Ovary (tissue), 7 donors: ENCODE measurements at regions not wholly inside any gene's neighbourhood (a gene's known extent, or its start where the extent isn't known, plus 50 kb on each side); places are given as distances from the start of the nearest gene placed in this dataset.

Source experiments
- DNase-seq, 5 donors: peaks; one replicate each; pipeline ENCODE4 v3.0.0-alpha.2; 2019 to 2020
- H3K27ac ChIP-seq, 2 donors: fragments of 200-600 bp; one replicate each; pipeline versions ENCODE4 v1.5.1 to v1.8.0; 2019 to 2022
- H3K27me3 ChIP-seq: fragments of 200-600 bp; one replicate; pipeline ENCODE4 v1.8.0; 2022
- H3K36me3 ChIP-seq: fragments of 200-600 bp; sonication (generic); one replicate; pipeline ENCODE4 v1.5.1; 2019
- H3K4me1 ChIP-seq: one replicate; pipeline ENCODE4 v1.8.1; 2013; ENCODE audit warnings: mild to moderate bottlenecking, moderate library complexity; ENCODE audit not compliant: insufficient read depth
- H3K4me3 ChIP-seq: fragments of 200-600 bp; sonication (generic); one replicate; pipeline ENCODE4 v1.5.1; 2017
- H3K9me3 ChIP-seq, 2 donors: fragments of 200-600 bp in 1 of 2; sonication (generic) in 1 of 2; one replicate each; pipeline versions ENCODE4 v1.5.1 to v1.8.1; 2013 to 2019; ENCODE audit warnings: mild to moderate bottlenecking in 1 of 2, moderate library complexity in 1 of 2
- EP300 ChIP-seq: sonication (generic); formaldehyde crosslinking; IDR thresholded peaks from one replicate; pipeline ENCODE4 v1.6.1; 2017; ENCODE audit warnings: antibody characterized with exemption
- POLR2A ChIP-seq: fragments of 450-650 bp; IDR thresholded peaks from one replicate; pipeline ENCODE4 v1.6.1; 2017; ENCODE audit warnings: antibody characterized with exemption, mild to moderate bottlenecking, moderate library complexity
- WGBS, 3 donors: extraction: QIAGEN DNeasy Blood & Tissue Kit in 1 of 3; methylation state at CpG; one replicate each; pipeline versions ENCODE4 v1.1.5 to v1.1.7; 2013 to 2017; 5-methylcytosine and 5-hydroxymethylcytosine counted together
- intact Hi-C, 4 donors: fragments of 100-400 bp; cut with DNase I; formaldehyde crosslinking; loops; one replicate each; pipeline versions ENCODE4 v1.11.0 to v1.15.1; 2022 to 2023
- TF ChIP-seq, protein P1 (sequence below), 3 donors: fragments of 450-650 bp in 2 of 3; fragments of 200-600 bp in 1 of 3; IDR thresholded peaks; one replicate each; pipeline versions ENCODE4 v1.5.1 to v1.8.0; 2016 to 2022; ENCODE audit warnings: antibody characterized with exemption in 3 of 3, mild to moderate bottlenecking in 1 of 3
- donor health status: DM: no; HTN: no; CAD: no; lungs with moderate emphysema.
- donor health status: DM: no; HTN: no; CAD: no.
- donor health status: Bipolar disorder and iron deficiency.
- donor health status: DM: no; HTN: no; CAD: no.
- donor health status: DM: yes; HTN: yes; CAD: no.

DNA sequence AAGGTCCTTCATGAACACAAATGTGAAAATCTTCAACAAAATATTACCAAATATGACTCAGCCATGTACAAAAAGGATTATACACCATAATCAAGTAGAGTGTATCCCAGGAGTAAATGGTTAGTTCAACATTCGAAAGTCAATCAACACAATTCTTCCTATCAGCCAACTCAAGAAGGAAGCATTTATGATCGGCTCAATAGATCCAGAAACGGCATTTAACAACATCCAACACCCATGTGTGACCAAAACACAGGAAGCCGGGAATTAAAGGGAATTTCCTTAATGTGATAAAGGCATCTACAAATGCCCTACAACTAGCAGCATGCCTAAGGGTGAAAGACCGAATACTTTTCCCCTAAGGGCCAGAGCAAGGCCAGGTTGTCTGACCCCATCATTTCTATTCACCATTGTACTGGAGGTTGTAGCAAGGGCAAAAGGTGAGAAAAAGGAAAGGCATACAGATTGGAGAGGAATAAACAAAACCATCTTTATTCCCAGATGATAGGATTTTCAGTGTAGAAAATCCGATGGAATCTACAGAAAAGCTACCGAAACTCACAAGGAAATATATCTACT, 69.9 kb upstream of the CLDN5 start:
- Histone ChIP-seq H3K9me3 (no peaks in the 10 kb centered on the region), H3K27me3 (no peaks in the 10 kb centered on the region), H3K4me1 (no peaks in the 10 kb centered on the region), H3K27ac (no peak overlapping the region), H3K36me3 (no peaks in the 10 kb centered on the region), H3K4me3 (no peak overlapping the region)
- 62 to 72% (median 65%) methylated on average over 7 of the region's 7 CpGs for WGBS, 3 donors
- intact Hi-C loops, result loop anchor here in 1 of 4 donors (10.0 kb wide), 1 partner anchor 59 kb away; no protein-coding TSS in a partner anchor
- DNase-seq, result no peak
- TF ChIP-seq EP300 (no peak), POLR2A (no peak)
- TF ChIP-seq, protein P1, sequence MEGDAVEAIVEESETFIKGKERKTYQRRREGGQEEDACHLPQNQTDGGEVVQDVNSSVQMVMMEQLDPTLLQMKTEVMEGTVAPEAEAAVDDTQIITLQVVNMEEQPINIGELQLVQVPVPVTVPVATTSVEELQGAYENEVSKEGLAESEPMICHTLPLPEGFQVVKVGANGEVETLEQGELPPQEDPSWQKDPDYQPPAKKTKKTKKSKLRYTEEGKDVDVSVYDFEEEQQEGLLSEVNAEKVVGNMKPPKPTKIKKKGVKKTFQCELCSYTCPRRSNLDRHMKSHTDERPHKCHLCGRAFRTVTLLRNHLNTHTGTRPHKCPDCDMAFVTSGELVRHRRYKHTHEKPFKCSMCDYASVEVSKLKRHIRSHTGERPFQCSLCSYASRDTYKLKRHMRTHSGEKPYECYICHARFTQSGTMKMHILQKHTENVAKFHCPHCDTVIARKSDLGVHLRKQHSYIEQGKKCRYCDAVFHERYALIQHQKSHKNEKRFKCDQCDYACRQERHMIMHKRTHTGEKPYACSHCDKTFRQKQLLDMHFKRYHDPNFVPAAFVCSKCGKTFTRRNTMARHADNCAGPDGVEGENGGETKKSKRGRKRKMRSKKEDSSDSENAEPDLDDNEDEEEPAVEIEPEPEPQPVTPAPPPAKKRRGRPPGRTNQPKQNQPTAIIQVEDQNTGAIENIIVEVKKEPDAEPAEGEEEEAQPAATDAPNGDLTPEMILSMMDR (IDR thresholded peaks at IDR 0.05), result no peak

DNA sequence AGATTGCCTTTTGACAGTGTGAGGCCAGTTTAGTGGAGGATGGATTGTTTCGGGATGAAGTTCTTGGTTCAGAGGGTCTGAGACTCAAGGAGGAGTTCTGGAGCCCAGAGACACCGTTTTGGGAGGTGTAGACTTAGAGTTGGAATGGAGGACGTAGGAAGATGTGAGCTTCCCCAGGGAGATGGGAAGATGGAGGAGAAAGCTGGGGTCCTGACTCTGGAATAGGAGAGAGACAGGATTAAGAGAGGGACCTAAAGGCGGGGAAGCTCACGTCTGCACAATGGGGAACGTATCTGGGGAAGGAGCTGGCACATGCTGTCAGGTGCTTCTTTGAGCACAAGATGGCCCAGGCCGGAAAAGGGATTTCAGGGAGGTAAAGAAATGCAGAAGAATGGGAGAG, 71.3 kb upstream of the CLDN5 start:
- H3K36me3 ChIP-seq, result no peaks in the 10 kb centered on the region
- intact Hi-C loops, result loop anchor here in 1 of 4 donors (10.0 kb wide), 1 partner anchor 61 kb away; no protein-coding TSS in a partner anchor
- no peaks in the 10 kb centered on the region for H3K9me3 ChIP-seq
- no peaks in the 10 kb centered on the region for H3K27me3 ChIP-seq
- TF ChIP-seq, protein P1 (IDR thresholded peaks at IDR 0.05), result no peak
- TF ChIP-seq EP300 (no peak), POLR2A (no peak)
- no peaks in the 10 kb centered on the region for H3K4me1 ChIP-seq
- 77 to 85% (median 78%) methylated on average over 7 of the region's 7 CpGs for WGBS, 3 donors
- H3K27ac ChIP-seq, result no peak overlapping the region
- DNase-seq, result no peak
- H3K4me3 ChIP-seq, result no peak overlapping the region

DNA sequence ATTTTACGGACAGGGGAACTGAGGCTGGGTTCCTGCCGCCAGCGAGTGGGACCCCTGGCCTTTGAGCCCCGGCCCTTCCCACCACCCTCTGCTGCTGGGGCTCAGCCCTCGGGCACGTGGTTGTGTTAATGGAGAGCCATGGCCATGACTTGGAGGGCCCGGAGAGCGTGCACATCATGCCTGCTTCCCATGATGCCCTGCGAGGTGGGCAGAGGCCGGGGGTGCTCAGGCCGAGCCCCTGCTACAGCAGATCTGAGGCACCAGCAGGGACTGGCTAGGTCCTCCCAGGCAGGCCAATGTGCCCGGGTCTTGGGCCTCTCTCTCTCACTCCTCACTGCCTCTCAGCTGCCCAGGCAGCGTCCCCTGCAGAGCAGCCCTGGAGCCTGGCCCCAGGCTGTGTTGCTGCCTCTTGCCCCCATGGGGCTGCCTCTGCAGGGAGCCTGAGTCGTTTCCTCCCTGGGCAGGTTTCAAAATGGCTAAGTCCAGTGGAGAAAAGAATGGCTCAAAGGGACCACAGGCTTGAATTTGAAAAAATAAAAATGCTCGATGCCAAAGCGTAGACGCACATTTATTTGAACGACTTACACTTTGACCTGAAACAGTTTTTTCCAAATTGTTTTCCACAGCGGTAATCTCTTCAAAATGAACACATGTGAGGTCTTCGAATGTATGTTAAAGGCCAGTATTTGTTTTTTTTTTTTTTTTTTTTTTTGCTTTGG, 72.6 kb upstream of the CLDN5 start:
- 66 to 72% (median 67%) methylated on average over 19 to 20 of the region's 20 CpGs for WGBS, 3 donors
- no peaks in the 10 kb centered on the region for H3K9me3 ChIP-seq
- H3K27me3 ChIP-seq, result no peaks in the 10 kb centered on the region
- H3K27ac ChIP-seq, result no peak overlapping the region
- no peaks in the 10 kb centered on the region for H3K4me1 ChIP-seq
- no peak for DNase-seq
- TF ChIP-seq, protein P1 (IDR thresholded peaks at IDR 0.05), result no peak
- intact Hi-C loops, result loop anchor here in 1 of 4 donors (10.0 kb wide), 1 partner anchor 62 kb away; no protein-coding TSS in a partner anchor
- no peak overlapping the region for H3K4me3 ChIP-seq
- H3K36me3 ChIP-seq, result no peaks in the 10 kb centered on the region

DNA sequence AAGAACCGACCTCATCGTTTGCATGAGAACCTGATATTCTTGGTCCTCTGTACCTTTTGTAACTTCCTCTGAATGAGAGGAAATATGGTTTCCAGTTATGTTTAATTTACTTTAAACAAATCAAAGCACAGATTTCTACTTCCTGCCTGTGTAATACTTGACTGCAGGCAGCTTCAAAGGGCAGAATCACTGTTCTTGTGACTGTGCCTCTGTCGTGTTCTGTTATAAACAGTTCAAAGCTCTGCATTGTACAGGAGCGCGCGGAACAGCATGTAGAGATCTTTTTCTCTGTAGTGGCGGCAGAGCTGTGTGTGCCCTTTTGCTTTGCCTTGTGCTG, 73.2 kb upstream of the CLDN5 start:
- no peak for DNase-seq
- no peak overlapping the region for H3K27ac ChIP-seq
- WGBS, 3 donors, result 54 to 65% (median 65%) methylated on average over 7 of the region's 7 CpGs
- H3K4me3 ChIP-seq, result no peak overlapping the region
- H3K27me3 ChIP-seq, result no peaks in the 10 kb centered on the region
- TF ChIP-seq, protein P1 (IDR thresholded peaks at IDR 0.05), result no peak
- TF ChIP-seq POLR2A (no peak), EP300 (no peak)
- H3K36me3 ChIP-seq, result no peaks in the 10 kb centered on the region
- no peaks in the 10 kb centered on the region for H3K9me3 ChIP-seq
- no peaks in the 10 kb centered on the region for H3K4me1 ChIP-seq
- intact Hi-C loops, result loop anchor here in 1 of 4 donors (10.0 kb wide), 1 partner anchor 63 kb away; no protein-coding TSS in a partner anchor
